GM12892 (cell line): ENCODE measurements at regions not wholly inside any gene's neighbourhood (a gene's known extent, or its start where the extent isn't known, plus 50 kb on each side); places are given as distances from the start of the nearest gene placed in this dataset.

ENCODE experiments used
- POLR2A ChIP-seq: IDR thresholded peaks from 2 replicates; pipeline ENCODE4 v1.6.1; 2011; ENCODE audit warnings: low read depth, low read length, control low read depth
- POLR2AphosphoS5 ChIP-seq: IDR thresholded peaks from 2 replicates; pipeline ENCODE4 v1.6.1; 2011; ENCODE audit warnings: low read depth, low read length, control low read depth
- TAF1 ChIP-seq: IDR thresholded peaks from 2 replicates; pipeline ENCODE4 v1.6.1; 2011; ENCODE audit warnings: low read depth, mild to moderate bottlenecking, control low read depth, low read length, borderline replicate concordance

DNA sequence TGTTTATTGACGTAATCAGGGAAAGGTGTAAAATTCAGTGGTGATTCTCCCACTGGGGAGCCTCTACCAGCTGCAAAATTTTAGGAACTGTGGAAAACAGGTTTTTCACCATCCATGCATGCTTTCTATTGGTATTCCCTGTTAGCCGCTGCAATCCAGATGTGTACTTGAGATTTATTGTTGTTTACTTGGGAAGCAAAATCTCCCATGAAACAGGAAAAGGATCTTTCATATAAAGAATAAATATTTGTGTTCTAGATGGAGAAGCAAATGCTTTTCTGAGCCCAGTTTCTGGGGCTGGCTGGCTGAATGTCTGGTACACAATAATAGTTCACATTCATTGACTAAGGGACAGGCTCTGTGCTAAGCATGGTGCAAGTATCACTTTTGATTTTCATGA lies 144.6 kb upstream of the RASGRP1 start:
- TF ChIP-seq POLR2A (no peak), POLR2AphosphoS5 (no peak), TAF1 (no peak)
